Thyroid gland (tissue), 4 donors: ENCODE measurements at regions not wholly inside any gene's neighbourhood (a gene's known extent, or its start where the extent isn't known, plus 50 kb on each side); places are given as distances from the start of the nearest gene placed in this dataset.

Experiments
- POLR2A ChIP-seq, 2 donors: fragments of 450-650 bp; IDR thresholded peaks; one replicate each; pipeline ENCODE4 v1.6.1; 2017; ENCODE audit warnings: antibody characterized with exemption in 2 of 2, mild to moderate bottlenecking in 2 of 2, moderate library complexity in 1 of 2
- TF ChIP-seq, protein P1 (sequence below), 6 experiments: fragments of 200-600 bp in 3 of 6; fragments of 450-650 bp in 3 of 6; sonication (generic) in 3 of 6; IDR thresholded peaks; one replicate each; pipeline ENCODE4 v1.5.1; 2016 to 2019; ENCODE audit warnings: antibody characterized with exemption in 6 of 6, mild to moderate bottlenecking in 2 of 6, inconsistent platforms in 1 of 6, moderate library complexity in 1 of 6

DNA sequence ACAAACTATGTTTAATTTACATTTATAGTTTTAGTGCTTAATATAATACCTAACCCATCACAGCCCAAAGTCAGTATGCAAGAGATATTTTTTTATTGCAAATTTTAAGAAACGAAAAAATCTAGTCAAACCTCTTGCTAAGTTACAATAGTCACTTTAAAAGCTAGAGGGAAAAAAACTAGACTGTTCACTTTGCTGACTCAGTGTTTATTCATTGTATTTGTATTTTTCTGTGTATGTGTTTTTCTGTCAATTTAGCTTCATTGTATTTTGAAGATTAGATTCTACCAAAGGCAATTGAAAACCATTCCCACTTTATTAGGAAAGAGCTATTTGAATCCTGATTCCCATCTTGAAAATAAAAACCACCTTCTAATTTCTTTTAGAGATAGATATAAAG is 891.5 kb downstream of the SLC16A7 start:
- TF ChIP-seq, protein P1, sequence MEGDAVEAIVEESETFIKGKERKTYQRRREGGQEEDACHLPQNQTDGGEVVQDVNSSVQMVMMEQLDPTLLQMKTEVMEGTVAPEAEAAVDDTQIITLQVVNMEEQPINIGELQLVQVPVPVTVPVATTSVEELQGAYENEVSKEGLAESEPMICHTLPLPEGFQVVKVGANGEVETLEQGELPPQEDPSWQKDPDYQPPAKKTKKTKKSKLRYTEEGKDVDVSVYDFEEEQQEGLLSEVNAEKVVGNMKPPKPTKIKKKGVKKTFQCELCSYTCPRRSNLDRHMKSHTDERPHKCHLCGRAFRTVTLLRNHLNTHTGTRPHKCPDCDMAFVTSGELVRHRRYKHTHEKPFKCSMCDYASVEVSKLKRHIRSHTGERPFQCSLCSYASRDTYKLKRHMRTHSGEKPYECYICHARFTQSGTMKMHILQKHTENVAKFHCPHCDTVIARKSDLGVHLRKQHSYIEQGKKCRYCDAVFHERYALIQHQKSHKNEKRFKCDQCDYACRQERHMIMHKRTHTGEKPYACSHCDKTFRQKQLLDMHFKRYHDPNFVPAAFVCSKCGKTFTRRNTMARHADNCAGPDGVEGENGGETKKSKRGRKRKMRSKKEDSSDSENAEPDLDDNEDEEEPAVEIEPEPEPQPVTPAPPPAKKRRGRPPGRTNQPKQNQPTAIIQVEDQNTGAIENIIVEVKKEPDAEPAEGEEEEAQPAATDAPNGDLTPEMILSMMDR (IDR thresholded peaks at IDR 0.05) = no peak
- no peak for TF ChIP-seq POLR2A (IDR thresholded peaks at IDR 0.05)
